ENCODE measurements at regions not wholly inside any gene's neighbourhood (a gene's known extent, or its start where the extent isn't known, plus 50 kb on each side); places are given as distances from the start of the nearest gene placed in this dataset.

GRCh38 chr4:124417371-124417770 is 295.2 kb downstream of the ANKRD50 start:
- 97% methylated on average over 2 of the region's 2 CpGs for WGBS
- Histone ChIP-seq H3K36me3 (ENCODE audit: insufficient read depth) (no peaks in the 10 kb centered on the region), H3K27ac (ENCODE audit: low read depth) (no peak overlapping the region), H3K4me3 (ENCODE audit: low read depth, low read length) (no peak overlapping the region), H3K4me1 (ENCODE audit: insufficient read depth) (no peaks in the 10 kb centered on the region)
- no peak for DNase-seq (ENCODE audit: extremely low spot score)

DNA sequence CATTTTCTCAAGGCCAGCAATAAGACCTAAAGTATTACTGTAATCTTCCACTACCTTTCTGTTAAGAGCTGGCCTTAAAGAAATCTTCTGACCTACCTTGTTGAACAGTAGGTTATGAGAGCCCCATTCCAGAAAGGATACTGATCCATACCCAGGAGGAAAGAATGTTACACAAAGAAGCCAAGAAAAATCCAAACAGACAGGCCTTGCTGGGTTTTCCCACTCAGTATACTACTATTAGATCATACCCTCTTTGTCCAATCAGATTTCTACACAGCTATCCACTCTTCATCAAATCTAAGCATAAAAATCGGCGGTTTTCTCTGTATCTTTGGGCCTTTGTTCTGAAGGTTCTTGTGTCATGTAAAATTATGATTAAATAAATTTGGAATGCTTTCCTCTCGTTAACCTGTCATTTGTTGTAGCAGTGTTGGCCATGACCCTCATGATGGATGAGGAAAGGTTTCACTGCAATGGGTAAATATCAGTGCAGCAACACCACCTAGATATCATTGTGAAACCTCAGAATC is 292.3 kb downstream of the ANKRD50 start:
- 76% methylated on average over 3 of the region's 3 CpGs for WGBS
- no peak for DNase-seq (ENCODE audit: extremely low spot score)
- Histone ChIP-seq H3K27ac (ENCODE audit: low read depth) (no peak overlapping the region), H3K36me3 (ENCODE audit: insufficient read depth) (no peaks in the 10 kb centered on the region), H3K4me1 (ENCODE audit: insufficient read depth) (no peaks in the 10 kb centered on the region), H3K4me3 (ENCODE audit: low read depth, low read length) (no peak overlapping the region)

GRCh38 chr4:124423160-124423559 is 289.4 kb downstream of the ANKRD50 start:
- no peak overlapping the region for H3K4me3 ChIP-seq (ENCODE audit: low read depth, low read length)
- no peak overlapping the region for H3K27ac ChIP-seq (ENCODE audit: low read depth)
- no peaks in the 10 kb centered on the region for H3K4me1 ChIP-seq (ENCODE audit: insufficient read depth)
- no peaks in the 10 kb centered on the region for H3K36me3 ChIP-seq (ENCODE audit: insufficient read depth)
- WGBS: 53% methylated on average over 1 of the region's 1 CpG
- DNase-seq (ENCODE audit: extremely low spot score): no peak

GRCh38 chr4:124426279-124426678 is 286.3 kb downstream of the ANKRD50 start:
- Histone ChIP-seq H3K4me3 (ENCODE audit: low read depth, low read length) (no peak overlapping the region), H3K4me1 (ENCODE audit: insufficient read depth) (no peaks in the 10 kb centered on the region), H3K36me3 (ENCODE audit: insufficient read depth) (no peaks in the 10 kb centered on the region), H3K27ac (ENCODE audit: low read depth) (no peak overlapping the region)
- DNase-seq (ENCODE audit: extremely low spot score): no peak
- 0% methylated on average over 1 of the region's 1 CpG for WGBS

DNA sequence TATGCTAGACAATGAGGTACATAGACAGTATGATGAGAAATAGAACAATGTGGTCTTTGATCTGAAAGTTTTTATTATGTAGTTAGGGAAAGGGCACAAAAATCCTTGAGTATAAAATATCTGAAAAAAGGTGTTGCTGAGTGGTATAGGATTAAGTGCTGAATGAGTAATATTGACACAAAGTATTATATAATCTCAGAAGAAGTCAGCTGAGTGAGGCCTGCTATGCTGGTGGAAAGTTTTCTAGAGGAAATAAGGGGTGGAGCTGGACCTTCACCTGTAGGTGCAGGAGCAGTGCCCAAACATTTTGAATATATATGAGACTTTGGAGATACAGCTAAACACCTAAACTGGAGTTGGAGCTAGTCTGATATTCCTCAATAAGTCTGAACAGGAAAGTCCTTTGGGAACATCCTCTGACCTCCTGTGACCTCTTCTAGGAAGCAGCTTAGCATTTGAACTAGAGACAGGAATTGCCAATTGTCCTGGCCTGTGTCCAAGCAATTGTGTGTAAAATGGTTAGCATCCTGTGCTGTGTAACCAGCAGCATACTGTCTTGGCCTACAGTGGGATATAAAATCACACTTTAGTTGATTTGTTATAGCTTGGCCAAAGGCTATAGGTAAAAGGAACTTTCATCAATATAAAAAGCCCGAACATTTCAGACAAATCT is 285.3 kb downstream of the ANKRD50 start:
- H3K4me3 ChIP-seq (ENCODE audit: low read depth, low read length): no peak overlapping the region
- no peak for DNase-seq (ENCODE audit: extremely low spot score)
- H3K36me3 ChIP-seq (ENCODE audit: insufficient read depth): no peaks in the 10 kb centered on the region
- H3K27ac ChIP-seq (ENCODE audit: low read depth): no peak overlapping the region
- 91% methylated on average over 1 of the region's 1 CpG for WGBS
- H3K4me1 ChIP-seq (ENCODE audit: insufficient read depth): no peaks in the 10 kb centered on the region

DNA sequence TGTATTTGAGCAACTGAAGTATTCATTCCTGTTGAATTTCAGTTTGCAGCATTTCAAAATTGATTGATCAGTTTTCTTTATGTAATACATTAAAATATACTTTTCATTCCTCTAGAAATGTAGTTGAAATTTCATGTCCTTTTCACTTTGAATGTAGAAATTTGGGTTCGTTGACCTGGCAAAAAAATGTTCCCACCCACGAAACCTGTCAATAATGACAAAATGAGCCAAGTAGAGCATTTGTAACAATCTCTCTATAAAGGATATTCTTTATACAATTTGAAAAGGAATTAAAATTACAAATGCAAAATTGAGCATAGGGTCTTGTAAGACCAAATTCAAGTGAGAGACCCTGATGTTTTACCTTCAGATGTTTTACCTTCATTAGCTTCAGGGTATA is 283.9 kb downstream of the ANKRD50 start:
- 93% methylated on average over 2 of the region's 2 CpGs for WGBS

DNA sequence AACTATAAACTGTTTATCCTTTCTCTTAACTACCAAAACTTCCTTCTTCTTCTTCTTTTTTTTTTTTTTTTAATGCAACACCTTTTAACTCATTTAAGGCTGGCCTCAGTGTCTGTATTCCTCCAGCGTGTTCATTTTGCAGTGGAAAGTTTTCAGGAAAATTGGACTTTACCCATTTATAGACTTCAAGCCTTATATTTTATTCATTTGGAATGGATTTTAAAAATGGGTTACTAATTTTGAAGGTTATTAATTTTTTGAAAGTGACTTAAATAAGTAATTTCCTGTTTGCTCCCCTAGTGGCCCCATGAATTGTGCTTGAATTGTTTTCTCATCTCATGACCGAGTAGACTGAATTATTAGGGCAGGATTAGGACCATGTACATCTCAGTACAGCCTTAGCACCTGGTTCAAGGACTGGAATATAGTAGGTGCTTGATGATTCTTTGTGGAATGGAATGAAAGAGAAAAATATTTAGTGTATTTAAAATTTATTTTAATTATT is 282.7 kb downstream of the ANKRD50 start:
- H3K4me1 ChIP-seq (ENCODE audit: insufficient read depth): no peaks in the 10 kb centered on the region
- DNase-seq (ENCODE audit: extremely low spot score): no peak
- no peaks in the 10 kb centered on the region for H3K36me3 ChIP-seq (ENCODE audit: insufficient read depth)
- H3K27ac ChIP-seq (ENCODE audit: low read depth): peak overlapping the region; percentile 5
- no peak overlapping the region for H3K4me3 ChIP-seq (ENCODE audit: low read depth, low read length)
- WGBS: 72% methylated on average over 2 of the region's 2 CpGs

More for the DNA sequence above, 283.9 kb downstream of the ANKRD50 start:
- no peaks in the 10 kb centered on the region for H3K36me3 ChIP-seq (ENCODE audit: insufficient read depth)
- H3K4me3 ChIP-seq (ENCODE audit: low read depth, low read length): no peak overlapping the region
- DNase-seq (ENCODE audit: extremely low spot score): no peak
- no peaks in the 10 kb centered on the region for H3K4me1 ChIP-seq (ENCODE audit: insufficient read depth)
- no peak overlapping the region for H3K27ac ChIP-seq (ENCODE audit: low read depth)

DNA sequence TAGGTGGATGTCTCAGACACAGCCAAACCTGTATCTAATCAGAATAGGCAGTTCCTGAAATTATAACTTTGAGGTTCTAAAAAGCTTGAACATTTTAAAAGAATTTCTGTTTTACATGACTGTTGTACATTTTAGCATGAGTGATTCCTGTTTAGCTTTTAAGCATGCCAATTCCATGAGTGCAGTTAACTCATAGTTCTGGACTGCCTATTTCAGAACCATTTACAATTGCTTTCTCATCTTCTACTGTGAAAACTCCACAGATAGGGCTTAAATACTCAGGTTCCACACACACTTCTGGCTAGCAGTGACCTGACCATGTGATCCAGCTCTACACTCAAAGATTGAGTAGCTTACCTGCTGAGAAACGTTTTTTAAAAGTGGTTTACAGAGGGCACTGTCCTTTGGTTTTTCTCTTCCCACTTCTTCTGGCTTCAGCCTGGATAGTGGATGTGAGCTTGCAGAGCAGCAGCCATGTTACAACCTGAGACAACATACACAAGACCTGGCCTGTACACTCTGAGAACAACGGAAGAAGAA is 280.8 kb downstream of the ANKRD50 start:
- Histone ChIP-seq H3K4me3 (ENCODE audit: low read depth, low read length) (no peak overlapping the region), H3K27ac (ENCODE audit: low read depth) (peak overlapping the region; percentile 50), H3K4me1 (ENCODE audit: insufficient read depth) (no peaks in the 10 kb centered on the region), H3K36me3 (ENCODE audit: insufficient read depth) (no peaks in the 10 kb centered on the region)
- WGBS: 70% methylated on average over 2 of the region's 2 CpGs
- no peak for DNase-seq (ENCODE audit: extremely low spot score)

DNA sequence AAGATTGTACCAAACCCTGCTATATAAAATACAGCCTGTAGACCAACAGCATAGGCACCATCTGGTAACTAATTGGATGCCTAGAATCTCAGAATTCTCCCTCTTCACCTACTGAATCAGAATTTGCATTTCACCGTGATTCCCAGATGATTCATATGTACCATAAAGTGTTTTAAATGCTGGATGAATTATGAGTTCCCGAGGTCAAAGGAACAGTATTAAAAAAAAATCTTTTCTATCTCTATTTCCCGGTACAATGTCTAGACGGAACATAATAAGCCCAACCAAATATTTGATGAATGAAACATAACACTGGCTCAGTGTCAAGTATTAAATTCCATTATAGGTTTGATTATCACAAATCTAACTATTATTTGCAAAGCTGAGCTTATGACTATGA is 280.0 kb downstream of the ANKRD50 start:
- 58% methylated on average over 4 of the region's 4 CpGs for WGBS
- no peak overlapping the region for H3K4me3 ChIP-seq (ENCODE audit: low read depth, low read length)
- H3K36me3 ChIP-seq (ENCODE audit: insufficient read depth): no peaks in the 10 kb centered on the region
- H3K4me1 ChIP-seq (ENCODE audit: insufficient read depth): no peaks in the 10 kb centered on the region
- DNase-seq (ENCODE audit: extremely low spot score): no peak
- no peak overlapping the region for H3K27ac ChIP-seq (ENCODE audit: low read depth)

DNA sequence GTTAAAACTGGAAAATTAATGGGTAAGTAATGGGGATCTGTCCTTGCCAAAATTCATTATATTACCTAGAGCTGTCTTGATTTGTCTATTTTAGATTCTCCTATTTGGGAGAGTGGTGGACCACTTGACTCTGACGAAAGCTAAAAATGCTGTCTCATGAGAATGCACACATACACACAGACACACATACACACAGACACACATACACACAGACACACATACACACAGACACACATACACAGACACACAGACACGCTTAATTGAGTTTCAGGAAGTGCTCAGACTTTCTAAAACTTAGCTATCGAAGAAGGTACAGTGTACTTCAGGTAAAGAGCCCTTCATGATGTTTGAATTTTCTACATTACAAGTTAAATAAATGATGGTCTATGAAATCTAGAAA is 279.5 kb downstream of the ANKRD50 start:
- Histone ChIP-seq H3K4me1 (ENCODE audit: insufficient read depth) (no peaks in the 10 kb centered on the region), H3K4me3 (ENCODE audit: low read depth, low read length) (no peak overlapping the region), H3K27ac (ENCODE audit: low read depth) (no peak overlapping the region), H3K36me3 (ENCODE audit: insufficient read depth) (no peaks in the 10 kb centered on the region)
- no peak for DNase-seq (ENCODE audit: extremely low spot score)
- WGBS: 93% methylated on average over 3 of the region's 3 CpGs

GRCh38 chr4:124433500-124433899 is 279.0 kb downstream of the ANKRD50 start:
- no peak overlapping the region for H3K27ac ChIP-seq (ENCODE audit: low read depth)
- no peaks in the 10 kb centered on the region for H3K4me1 ChIP-seq (ENCODE audit: insufficient read depth)
- WGBS: 94% methylated on average over 8 of the region's 8 CpGs
- H3K36me3 ChIP-seq (ENCODE audit: insufficient read depth): no peaks in the 10 kb centered on the region
- DNase-seq (ENCODE audit: extremely low spot score): no peak
- H3K4me3 ChIP-seq (ENCODE audit: low read depth, low read length): no peak overlapping the region

GRCh38 chr4:124435274-124435950 is 277.1 kb downstream of the ANKRD50 start:
- no peak overlapping the region for H3K4me3 ChIP-seq (ENCODE audit: low read depth, low read length)
- H3K36me3 ChIP-seq (ENCODE audit: insufficient read depth): no peaks in the 10 kb centered on the region
- H3K4me1 ChIP-seq (ENCODE audit: insufficient read depth): no peaks in the 10 kb centered on the region
- H3K27ac ChIP-seq (ENCODE audit: low read depth): no peak overlapping the region
- 83% methylated on average over 2 of the region's 2 CpGs for WGBS
- DNase-seq (ENCODE audit: extremely low spot score): no peak

GRCh38 chr4:124437853-124438495 is 274.6 kb downstream of the ANKRD50 start:
- no peaks in the 10 kb centered on the region for H3K36me3 ChIP-seq (ENCODE audit: insufficient read depth)
- no peak for DNase-seq (ENCODE audit: extremely low spot score)
- peak overlapping the region; percentile 50 for H3K27ac ChIP-seq (ENCODE audit: low read depth)
- no peak overlapping the region for H3K4me3 ChIP-seq (ENCODE audit: low read depth, low read length)
- H3K4me1 ChIP-seq (ENCODE audit: insufficient read depth): no peaks in the 10 kb centered on the region
